WTC11 (cell line): ENCODE measurements at regions not wholly inside any gene's neighbourhood (a gene's known extent, or its start where the extent isn't known, plus 50 kb on each side); places are given as distances from the start of the nearest gene placed in this dataset.

Experiments used
- ATAC-seq: fragments of 200-7000 bp; cut with Tn5 transposase; 2 replicates; pipeline ENCODE4 v1.10.0; 2021; ENCODE audit warnings: mild to moderate bottlenecking, moderate library complexity
- CTCF ChIA-PET: fragments of 300-600 bp; sonication (Branson Sonifier 250); formaldehyde crosslinking; loops from one replicate; lab custom pipeline; 2021; ENCODE audit warnings: antibody characterized with exemption; lab: Charles Lee
- POLR2A ChIA-PET: fragments of 350-600 bp; sonication (Branson Sonifier 250); formaldehyde crosslinking; loops from one replicate; lab custom pipeline; 2021; ENCODE audit warnings: antibody characterized with exemption; lab: Charles Lee
- DNase-seq: peaks from one replicate; pipeline ENCODE4 v3.0.0; 2021; ENCODE audit warnings: low spot score
- H3K27ac Mint-ChIP-seq: 2 replicates; pipeline ENCODE4 v1.8.0; 2021; ENCODE audit warnings: mixed read lengths
- H3K27me3 Mint-ChIP-seq: 2 replicates; pipeline ENCODE4 v1.8.0; 2021; ENCODE audit warnings: low read depth, mild to moderate bottlenecking, moderate library complexity, mixed read lengths
- H3K36me3 Mint-ChIP-seq: 2 replicates; pipeline ENCODE4 v1.8.0; 2021; ENCODE audit warnings: mixed read lengths
- H3K4me1 Mint-ChIP-seq: 2 replicates; pipeline ENCODE4 v1.8.0; 2022; ENCODE audit warnings: mixed read lengths
- H3K4me3 Mint-ChIP-seq: 2 replicates; pipeline ENCODE4 v1.8.0; 2021; ENCODE audit warnings: mild to moderate bottlenecking, moderate library complexity, mixed read lengths
- H3K9me3 Mint-ChIP-seq: 2 replicates; pipeline ENCODE4 v1.8.0; 2021; ENCODE audit warnings: mixed read lengths
- ATF1 ChIP-seq: sonication (generic); formaldehyde crosslinking; IDR thresholded peaks from 2 replicates; pipeline ENCODE4 v1.8.1; 2023; ENCODE audit warnings: mild to moderate bottlenecking, moderate library complexity, missing genetic modification reagents
- CREM ChIP-seq: sonication (generic); formaldehyde crosslinking; IDR thresholded peaks from 2 replicates; pipeline ENCODE4 v1.8.1; 2022; ENCODE audit warnings: mild to moderate bottlenecking, missing genetic modification reagents, moderate library complexity
- ESRRA ChIP-seq: sonication (generic); formaldehyde crosslinking; IDR thresholded peaks from 2 replicates; pipeline ENCODE4 v1.8.1; 2022; ENCODE audit warnings: mild to moderate bottlenecking, missing genetic modification reagents, borderline replicate concordance
- FOXJ3 ChIP-seq: sonication (generic); formaldehyde crosslinking; IDR thresholded peaks from 2 replicates; pipeline ENCODE4 v1.9.0; 2021; ENCODE audit warnings: missing genetic modification reagents, mild to moderate bottlenecking, borderline replicate concordance
- FOXK1 ChIP-seq: sonication (generic); formaldehyde crosslinking; IDR thresholded peaks from 2 replicates; pipeline ENCODE4 v1.8.0; 2022; ENCODE audit warnings: mild to moderate bottlenecking, moderate library complexity, missing genetic modification reagents
- GRHL2 ChIP-seq: fragments of 250-450 bp; sonication (Bioruptor Pico); IDR thresholded peaks from 2 replicates; pipeline ENCODE4 v1.8.0; 2022; ENCODE audit warnings: mild to moderate bottlenecking, moderate library complexity; ENCODE audit not compliant: insufficient replicate concordance, severe bottlenecking
- JAZF1 ChIP-seq: fragments of 250-450 bp; sonication (Bioruptor Pico); IDR thresholded peaks from 2 replicates; pipeline ENCODE4 v1.9.0; 2021; ENCODE audit warnings: moderate library complexity, mild to moderate bottlenecking, inconsistent platforms
- MLX ChIP-seq: sonication (generic); formaldehyde crosslinking; IDR thresholded peaks from 2 replicates; pipeline ENCODE4 v1.8.1; 2023; ENCODE audit warnings: mild to moderate bottlenecking, missing genetic modification reagents, moderate library complexity
- OVOL2 ChIP-seq: fragments of 250-450 bp; sonication (Bioruptor Pico); IDR thresholded peaks from 2 replicates; pipeline ENCODE4 v1.9.0; 2021; ENCODE audit warnings: mild to moderate bottlenecking, borderline replicate concordance
- RORB ChIP-seq: fragments of 250-450 bp; sonication (Bioruptor Pico); IDR thresholded peaks from 2 replicates; pipeline ENCODE4 v1.9.0; 2021; ENCODE audit warnings: mild to moderate bottlenecking
- STAT6 ChIP-seq: sonication (generic); formaldehyde crosslinking; conservative IDR thresholded peaks from 2 replicates; pipeline ENCODE4 v1.8.1; 2023; ENCODE audit warnings: mild to moderate bottlenecking, low read depth, missing genetic modification reagents, moderate library complexity
- TEAD4 ChIP-seq: sonication (generic); formaldehyde crosslinking; IDR thresholded peaks from 2 replicates; pipeline ENCODE4 v1.8.0; 2022; ENCODE audit warnings: mild to moderate bottlenecking, missing genetic modification reagents
- ZNF219 ChIP-seq: sonication (generic); formaldehyde crosslinking; IDR thresholded peaks from 2 replicates; pipeline ENCODE4 v1.8.0; 2023; ENCODE audit warnings: missing genetic modification reagents, mild to moderate bottlenecking, borderline replicate concordance
- ZNF396 ChIP-seq: fragments of 250-450 bp; sonication (Bioruptor Pico); IDR thresholded peaks from 2 replicates; pipeline ENCODE4 v1.8.0; 2021; ENCODE audit warnings: mild to moderate bottlenecking, moderate library complexity, borderline replicate concordance
- ZNF416 ChIP-seq: fragments of 250-450 bp; sonication (Bioruptor Pico); IDR thresholded peaks from 2 replicates; pipeline ENCODE4 v1.9.0; 2021; ENCODE audit warnings: mild to moderate bottlenecking, inconsistent platforms
- TF ChIP-seq, protein P1 (sequence below): sonication (generic); formaldehyde crosslinking; IDR thresholded peaks from 2 replicates; pipeline ENCODE4 v1.8.0; 2022; ENCODE audit warnings: missing genetic modification reagents
- TF ChIP-seq, protein P2 (sequence below): sonication (generic); formaldehyde crosslinking; IDR thresholded peaks from 2 replicates; pipeline ENCODE4 v1.8.1; 2023; ENCODE audit warnings: mild to moderate bottlenecking, moderate library complexity, missing genetic modification reagents
- TF ChIP-seq, protein P3 (sequence below): fragments of 200-600 bp; IDR thresholded peaks from 2 replicates; pipeline ENCODE4 v1.8.0; 2022; ENCODE audit warnings: antibody characterized with exemption

DNA sequence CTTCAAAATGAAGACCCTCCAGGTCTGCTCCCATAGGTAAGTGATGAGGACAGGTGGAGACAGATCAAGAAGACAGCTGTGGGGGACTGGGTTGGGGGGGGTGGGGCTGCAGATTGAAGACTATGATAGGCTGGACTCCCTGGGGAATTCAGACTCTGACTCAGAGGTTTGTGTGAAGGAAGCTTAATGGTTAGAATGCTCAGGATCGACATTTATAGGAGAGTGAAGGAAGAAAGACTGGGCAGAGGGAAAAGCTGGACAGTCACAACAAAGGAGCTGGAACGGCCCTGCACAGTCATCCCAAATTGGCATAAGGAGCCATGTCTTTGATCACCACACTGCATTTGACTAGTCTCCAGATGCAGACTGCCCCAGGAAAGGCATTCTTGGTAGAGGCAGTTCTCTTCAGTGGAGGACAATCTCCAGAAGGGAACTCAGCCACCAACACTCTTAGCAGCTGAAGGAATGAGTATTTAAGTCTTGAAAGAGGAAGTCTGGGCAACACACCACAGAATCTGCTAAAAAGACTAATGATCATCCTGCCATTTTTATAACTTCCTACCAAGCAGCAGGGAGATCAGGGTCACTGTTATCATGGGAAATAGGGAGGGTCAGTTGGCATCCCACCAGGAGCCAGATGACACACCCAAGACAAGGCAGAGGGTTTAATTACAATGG lies 120.0 kb upstream of the ZC3H11B start (continued):
- TF ChIP-seq, protein P1, sequence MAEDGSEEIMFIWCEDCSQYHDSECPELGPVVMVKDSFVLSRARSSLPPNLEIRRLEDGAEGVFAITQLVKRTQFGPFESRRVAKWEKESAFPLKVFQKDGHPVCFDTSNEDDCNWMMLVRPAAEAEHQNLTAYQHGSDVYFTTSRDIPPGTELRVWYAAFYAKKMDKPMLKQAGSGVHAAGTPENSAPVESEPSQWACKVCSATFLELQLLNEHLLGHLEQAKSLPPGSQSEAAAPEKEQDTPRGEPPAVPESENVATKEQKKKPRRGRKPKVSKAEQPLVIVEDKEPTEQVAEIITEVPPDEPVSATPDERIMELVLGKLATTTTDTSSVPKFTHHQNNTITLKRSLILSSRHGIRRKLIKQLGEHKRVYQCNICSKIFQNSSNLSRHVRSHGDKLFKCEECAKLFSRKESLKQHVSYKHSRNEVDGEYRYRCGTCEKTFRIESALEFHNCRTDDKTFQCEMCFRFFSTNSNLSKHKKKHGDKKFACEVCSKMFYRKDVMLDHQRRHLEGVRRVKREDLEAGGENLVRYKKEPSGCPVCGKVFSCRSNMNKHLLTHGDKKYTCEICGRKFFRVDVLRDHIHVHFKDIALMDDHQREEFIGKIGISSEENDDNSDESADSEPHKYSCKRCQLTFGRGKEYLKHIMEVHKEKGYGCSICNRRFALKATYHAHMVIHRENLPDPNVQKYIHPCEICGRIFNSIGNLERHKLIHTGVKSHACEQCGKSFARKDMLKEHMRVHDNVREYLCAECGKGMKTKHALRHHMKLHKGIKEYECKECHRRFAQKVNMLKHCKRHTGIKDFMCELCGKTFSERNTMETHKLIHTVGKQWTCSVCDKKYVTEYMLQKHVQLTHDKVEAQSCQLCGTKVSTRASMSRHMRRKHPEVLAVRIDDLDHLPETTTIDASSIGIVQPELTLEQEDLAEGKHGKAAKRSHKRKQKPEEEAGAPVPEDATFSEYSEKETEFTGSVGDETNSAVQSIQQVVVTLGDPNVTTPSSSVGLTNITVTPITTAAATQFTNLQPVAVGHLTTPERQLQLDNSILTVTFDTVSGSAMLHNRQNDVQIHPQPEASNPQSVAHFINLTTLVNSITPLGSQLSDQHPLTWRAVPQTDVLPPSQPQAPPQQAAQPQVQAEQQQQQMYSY (CRISPR knock-in tag): no peak
- no peak for TF ChIP-seq ESRRA (CRISPR knock-in tag)
- no peak for TF ChIP-seq JAZF1 (CRISPR knock-in tag)

- ATAC-seq: peak; percentile 18; the same call in 1 of the 2 replicates
- H3K4me3 Mint-ChIP-seq: no peak overlapping the region
- no peak for TF ChIP-seq GRHL2 (CRISPR knock-in tag)
- no peak for TF ChIP-seq ZNF396 (CRISPR knock-in tag)
- TF ChIP-seq FOXK1 (CRISPR knock-in tag): no peak
- CTCF ChIA-PET: no interaction called here
- no peak for DNase-seq
- POLR2A ChIA-PET: no interaction called here
- H3K9me3 Mint-ChIP-seq: peaks cover 26% of the 10 kb centered on the region
- no peaks in the 10 kb centered on the region for H3K4me1 Mint-ChIP-seq
- H3K27me3 Mint-ChIP-seq: no peaks in the 10 kb centered on the region
- peaks cover 13% of the 10 kb centered on the region for H3K36me3 Mint-ChIP-seq
- no peak overlapping the region for H3K27ac Mint-ChIP-seq
Measured at GRCh38 chr1:219731771-219732170, 118.9 kb upstream of the ZC3H11B start.

GRCh38 chr1:219726480-219727272 lies 113.8 kb upstream of the ZC3H11B start:
- no peak for DNase-seq
- TF ChIP-seq STAT6 (CRISPR knock-in tag) (no peak), RORB (CRISPR knock-in tag) (no peak), FOXJ3 (CRISPR knock-in tag) (no peak), ATF1 (CRISPR knock-in tag) (no peak), TEAD4 (CRISPR knock-in tag) (no peak), ZNF219 (no peak), OVOL2 (no peak), CREM (CRISPR knock-in tag) (no peak), MLX (no peak), ZNF416 (CRISPR knock-in tag) (no peak)
- TF ChIP-seq, protein P2, sequence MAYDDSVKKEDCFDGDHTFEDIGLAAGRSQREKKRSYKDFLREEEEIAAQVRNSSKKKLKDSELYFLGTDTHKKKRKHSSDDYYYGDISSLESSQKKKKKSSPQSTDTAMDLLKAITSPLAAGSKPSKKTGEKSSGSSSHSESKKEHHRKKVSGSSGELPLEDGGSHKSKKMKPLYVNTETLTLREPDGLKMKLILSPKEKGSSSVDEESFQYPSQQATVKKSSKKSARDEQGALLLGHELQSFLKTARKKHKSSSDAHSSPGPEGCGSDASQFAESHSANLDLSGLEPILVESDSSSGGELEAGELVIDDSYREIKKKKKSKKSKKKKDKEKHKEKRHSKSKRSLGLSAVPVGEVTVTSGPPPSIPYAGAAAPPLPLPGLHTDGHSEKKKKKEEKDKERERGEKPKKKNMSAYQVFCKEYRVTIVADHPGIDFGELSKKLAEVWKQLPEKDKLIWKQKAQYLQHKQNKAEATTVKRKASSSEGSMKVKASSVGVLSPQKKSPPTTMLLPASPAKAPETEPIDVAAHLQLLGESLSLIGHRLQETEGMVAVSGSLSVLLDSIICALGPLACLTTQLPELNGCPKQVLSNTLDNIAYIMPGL (CRISPR knock-in tag): no peak
- TF ChIP-seq, protein P3, sequence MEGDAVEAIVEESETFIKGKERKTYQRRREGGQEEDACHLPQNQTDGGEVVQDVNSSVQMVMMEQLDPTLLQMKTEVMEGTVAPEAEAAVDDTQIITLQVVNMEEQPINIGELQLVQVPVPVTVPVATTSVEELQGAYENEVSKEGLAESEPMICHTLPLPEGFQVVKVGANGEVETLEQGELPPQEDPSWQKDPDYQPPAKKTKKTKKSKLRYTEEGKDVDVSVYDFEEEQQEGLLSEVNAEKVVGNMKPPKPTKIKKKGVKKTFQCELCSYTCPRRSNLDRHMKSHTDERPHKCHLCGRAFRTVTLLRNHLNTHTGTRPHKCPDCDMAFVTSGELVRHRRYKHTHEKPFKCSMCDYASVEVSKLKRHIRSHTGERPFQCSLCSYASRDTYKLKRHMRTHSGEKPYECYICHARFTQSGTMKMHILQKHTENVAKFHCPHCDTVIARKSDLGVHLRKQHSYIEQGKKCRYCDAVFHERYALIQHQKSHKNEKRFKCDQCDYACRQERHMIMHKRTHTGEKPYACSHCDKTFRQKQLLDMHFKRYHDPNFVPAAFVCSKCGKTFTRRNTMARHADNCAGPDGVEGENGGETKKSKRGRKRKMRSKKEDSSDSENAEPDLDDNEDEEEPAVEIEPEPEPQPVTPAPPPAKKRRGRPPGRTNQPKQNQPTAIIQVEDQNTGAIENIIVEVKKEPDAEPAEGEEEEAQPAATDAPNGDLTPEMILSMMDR: no peak
- ATAC-seq: no peak
- Mint-ChIP-seq H3K4me1 (no peaks in the 10 kb centered on the region), H3K9me3 (peaks cover 41% of the 10 kb centered on the region), H3K36me3 (peaks cover 26% of the 10 kb centered on the region), H3K27ac (no peak overlapping the region), H3K4me3 (no peak overlapping the region), H3K27me3 (no peaks in the 10 kb centered on the region)
- ChIA-PET CTCF (no interaction called here), POLR2A (no interaction called here)
